Pancreas (tissue), 10 donors: ENCODE measurements at regions not wholly inside any gene's neighbourhood (a gene's known extent, or its start where the extent isn't known, plus 50 kb on each side); places are given as distances from the start of the nearest gene placed in this dataset.

Experiments
- ATAC-seq, 4 donors: fragments of 200-7000 bp; cut with Tn5 transposase; one replicate each; pipeline versions ENCODE4 v1.8.0 to v1.9.1; 2020; ENCODE audit warnings: mild to moderate bottlenecking in 4 of 4, moderate library complexity in 4 of 4
- DNase-seq, 6 donors: peaks; one replicate each; pipeline ENCODE4 v3.0.0-alpha.2; 2020
- FAIRE-seq: peaks from 2 replicates; lab custom pipeline; 2012; peaks lifted over from hg19 to GRCh38; lab: Jason Lieb, UNC
- H3K27ac ChIP-seq, 4 donors: fragments of 200-600 bp; sonication (generic); 1 replicate in 3 of 4; 2 replicates in 1 of 4; pipeline versions ENCODE4 v1.5.0 to v1.8.0; 2020
- H3K27me3 ChIP-seq, 4 donors: fragments of 200-600 bp; one replicate each; pipeline ENCODE4 v1.8.0; 2021
- H3K36me3 ChIP-seq, 3 donors: fragments of 200-600 bp; sonication (generic) in 1 of 3; one replicate each; pipeline versions ENCODE4 v1.5.0 to v1.8.0; 2020 to 2021
- H3K4me1 ChIP-seq, 3 donors: fragments of 200-600 bp; one replicate each; pipeline ENCODE4 v1.8.0; 2021
- H3K4me3 ChIP-seq, 4 donors: fragments of 200-600 bp; sonication (generic) in 2 of 4; one replicate each; pipeline versions ENCODE4 v1.5.0 to v1.8.0; 2020 to 2021
- H3K9me3 ChIP-seq, 4 donors: fragments of 200-600 bp; one replicate each; pipeline ENCODE4 v1.8.0; 2021
- CTCF ChIP-seq, 4 donors: fragments of 200-600 bp; sonication (generic) in 3 of 4; IDR thresholded peaks; one replicate each; pipeline versions ENCODE4 v1.5.0 to v1.8.0; 2021; ENCODE audit warnings: antibody characterized with exemption in 4 of 4
- WGBS, 2 donors: extraction: QIAGEN DNeasy Blood & Tissue Kit; methylation state at CpG; one replicate each; pipeline ENCODE4 v1.1.7; 2013; 5-methylcytosine and 5-hydroxymethylcytosine counted together
- intact Hi-C, 3 donors: fragments of 100-400 bp; cut with DNase I; formaldehyde crosslinking; loops; one replicate each; pipeline versions ENCODE4 v1.11.1 to v1.14.2; 2022
- donor health status: healthy with polysubstance abuse.
- donor health status: DM: no; HTN: no; CAD: no; lungs with moderate emphysema.
- donor health status: DM: no; HTN: no; CAD: no.
- donor health status: control.
- donor health status: control.
- donor health status: Bipolar disorder and iron deficiency.
- donor health status: DM: yes; HTN: yes; CAD: no.
- donor health status: DM: no; HTN: no; CAD: no.
- donor health status: DM: no; HTN: no; CAD: no.
- donor health status: DM: yes; HTN: yes; CAD: no.

DNA sequence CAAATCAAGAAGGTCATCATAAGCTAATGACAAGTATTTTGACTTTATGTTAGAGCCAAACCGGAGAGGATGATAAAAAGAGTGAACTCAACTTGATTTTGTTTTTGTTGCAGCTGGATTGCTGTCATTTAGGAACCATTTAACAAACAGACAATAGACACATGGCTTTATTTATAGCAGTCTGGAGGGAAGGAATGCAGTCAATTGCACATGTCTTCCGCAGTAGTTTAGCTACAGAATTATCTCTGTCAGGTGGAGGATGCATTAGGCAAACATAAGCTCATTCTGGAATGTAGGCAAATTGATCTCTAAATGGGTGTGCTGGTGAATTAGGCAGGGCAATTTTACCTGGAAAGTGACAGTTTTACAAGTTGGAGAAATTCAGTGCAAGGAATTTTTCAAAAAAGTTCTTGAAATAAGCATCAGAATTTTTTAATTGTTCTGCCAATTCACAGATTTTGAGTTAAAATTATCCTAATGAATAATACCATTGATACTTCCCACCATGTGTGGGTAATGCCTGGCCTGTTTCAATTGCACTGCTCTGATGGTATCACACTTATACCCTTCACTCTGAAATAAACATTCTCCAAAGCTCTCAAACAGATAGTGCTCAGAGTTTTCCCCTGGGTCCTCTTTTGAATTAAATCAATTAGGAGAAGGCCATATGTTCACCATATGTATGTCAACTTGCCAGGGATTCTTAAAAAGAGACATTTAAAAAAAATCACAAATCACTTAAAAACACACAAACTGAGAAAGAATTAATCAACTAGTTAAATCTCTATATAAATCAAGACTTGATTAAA, 318.3 kb downstream of the NDFIP2 start:
- whole genome bisulfite sequencing, 2 donors = 46 to 47% methylated on average over 2 of the region's 2 CpGs
- Histone ChIP-seq H3K27ac (no peak overlapping the region), H3K27me3 (no peaks in the 10 kb centered on the region), H3K9me3 (no peaks in the 10 kb centered on the region), H3K36me3 (no peaks in the 10 kb centered on the region), H3K4me3 (no peak overlapping the region), H3K4me1 (no peaks in the 10 kb centered on the region)
- intact Hi-C loops = no loop called here
- DNase-seq (no peak), FAIRE-seq (no peak), ATAC-seq (no peak)
- TF ChIP-seq CTCF (IDR thresholded peaks at IDR 0.05) = no peak

- Histone ChIP-seq H3K27me3 (no peaks in the 10 kb centered on the region), H3K36me3 (no peaks in the 10 kb centered on the region), H3K9me3 (no peaks in the 10 kb centered on the region), H3K27ac (no peak overlapping the region), H3K4me1 (no peaks in the 10 kb centered on the region), H3K4me3 (no peak overlapping the region)
- no peak for ATAC-seq
- WGBS, 2 donors = 67 to 71% methylated on average over 2 of the region's 2 CpGs
- no peak for TF ChIP-seq CTCF (IDR thresholded peaks at IDR 0.05)
- intact Hi-C loops = no loop called here
- FAIRE-seq = no peak
- DNase-seq = no peak
Observed at GRCh38 chr13:79796136-79796535, 315.2 kb downstream of the NDFIP2 start.

DNA sequence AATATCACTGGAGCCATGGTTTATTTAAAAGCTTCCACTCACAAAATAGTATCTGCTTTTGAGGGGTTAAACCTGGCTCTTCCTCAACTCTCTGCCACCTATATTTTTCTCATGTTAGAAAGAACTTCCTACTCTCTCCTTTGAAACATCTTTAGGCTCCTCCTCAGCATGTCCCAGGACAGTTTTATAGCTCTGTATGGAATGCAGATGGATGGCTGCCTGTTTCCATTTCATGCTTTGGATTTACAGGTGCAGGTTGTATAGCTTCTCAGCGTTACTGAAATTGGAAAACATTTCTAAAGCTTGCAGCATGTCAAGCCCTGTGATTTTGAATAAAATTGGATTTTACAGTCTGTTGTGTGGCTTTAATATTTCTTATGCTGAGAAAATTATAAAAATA, 314.0 kb downstream of the NDFIP2 start:
- H3K4me3 ChIP-seq = no peak overlapping the region
- H3K9me3 ChIP-seq = no peaks in the 10 kb centered on the region
- DNase-seq (no peak), ATAC-seq (no peak), FAIRE-seq (no peak)
- 57 to 63% methylated on average over 1 of the region's 1 CpG for WGBS, 2 donors
- intact Hi-C loops = no loop called here
- H3K27ac ChIP-seq = no peak overlapping the region
- no peaks in the 10 kb centered on the region for H3K27me3 ChIP-seq
- no peaks in the 10 kb centered on the region for H3K36me3 ChIP-seq
- no peaks in the 10 kb centered on the region for H3K4me1 ChIP-seq
- TF ChIP-seq CTCF (IDR thresholded peaks at IDR 0.05) = no peak

- TF ChIP-seq CTCF (IDR thresholded peaks at IDR 0.05) = no peak
- no peak for FAIRE-seq
Observed at GRCh38 chr13:79792716-79793115, 311.8 kb downstream of the NDFIP2 start.

GRCh38 chr13:79791471-79792042, 310.6 kb downstream of the NDFIP2 start:
- DNase-seq (peak in 1 of 6 donors; percentile 41), ATAC-seq (no peak), FAIRE-seq (no peak)
- no peaks in the 10 kb centered on the region for H3K27me3 ChIP-seq
- 83 to 89% methylated on average over 2 of the region's 2 CpGs for WGBS, 2 donors
- intact Hi-C loops = no loop called here
- H3K4me3 ChIP-seq = no peak overlapping the region
- no peak for TF ChIP-seq CTCF (IDR thresholded peaks at IDR 0.05)
- no peaks in the 10 kb centered on the region for H3K4me1 ChIP-seq
- H3K9me3 ChIP-seq = no peaks in the 10 kb centered on the region
- no peak overlapping the region for H3K27ac ChIP-seq
- no peaks in the 10 kb centered on the region for H3K36me3 ChIP-seq

More at GRCh38 chr13:79792716-79793115, 311.8 kb downstream of the NDFIP2 start:
- no peak for DNase-seq
- Histone ChIP-seq H3K27ac (no peak overlapping the region), H3K36me3 (no peaks in the 10 kb centered on the region), H3K4me1 (no peaks in the 10 kb centered on the region), H3K4me3 (no peak overlapping the region), H3K27me3 (no peaks in the 10 kb centered on the region), H3K9me3 (no peaks in the 10 kb centered on the region)
- intact Hi-C loops = no loop called here
- no peak for ATAC-seq
